ENCODE measurements at regions not wholly inside any gene's neighbourhood (a gene's known extent, or its start where the extent isn't known, plus 50 kb on each side); places are given as distances from the start of the nearest gene placed in this dataset.

- no peak for DNase-seq
Observed at GRCh38 chr5:51276250-51276649, 107.0 kb upstream of the ISL1 start.

GRCh38 chr5:51278539-51278938 is 104.7 kb upstream of the ISL1 start:
- no peak for DNase-seq

- DNase-seq, result peak in 2 of 3 donors; percentile 3 to 6
Observed at GRCh38 chr5:51279983-51280706, 103.1 kb upstream of the ISL1 start.

GRCh38 chr5:51286046-51286445 is 97.2 kb upstream of the ISL1 start:
- no peak for DNase-seq

- no peak for DNase-seq
Observed at GRCh38 chr5:51302343-51302742, 80.9 kb upstream of the ISL1 start.

- no peak for DNase-seq
Observed at GRCh38 chr5:51326844-51327243, 56.4 kb upstream of the ISL1 start.
